NB4 (cell line): ENCODE measurements at regions not wholly inside any gene's neighbourhood (a gene's known extent, or its start where the extent isn't known, plus 50 kb on each side); places are given as distances from the start of the nearest gene placed in this dataset.

Experiments
- DNase-seq: peaks from one replicate; pipeline ENCODE4 v3.0.0; 2010; ENCODE audit warnings: low read depth
- H3K4me3 ChIP-seq: one replicate; pipeline ENCODE4 v1.5.1; 2011; ENCODE audit warnings: mild to moderate bottlenecking, low read depth, low read length, moderate library complexity
- MYC ChIP-seq: IDR thresholded peaks from 2 replicates; pipeline ENCODE4 v1.6.1; 2011; ENCODE audit warnings: low read depth, low read length
- POLR2A ChIP-seq: IDR thresholded peaks from 2 replicates; pipeline ENCODE4 v1.6.1; 2011; ENCODE audit warnings: mild to moderate bottlenecking; ENCODE audit not compliant: insufficient read length; ENCODE audit errors: extremely low read depth
- TF ChIP-seq, protein P1 (sequence below): IDR thresholded peaks from one replicate; pipeline ENCODE4 v1.5.1; 2012; ENCODE audit warnings: low read depth, low read length
- TF ChIP-seq, protein P2 (sequence below): IDR thresholded peaks from 2 replicates; pipeline ENCODE4 v1.6.1; 2011; ENCODE audit warnings: low read depth, low read length

DNA sequence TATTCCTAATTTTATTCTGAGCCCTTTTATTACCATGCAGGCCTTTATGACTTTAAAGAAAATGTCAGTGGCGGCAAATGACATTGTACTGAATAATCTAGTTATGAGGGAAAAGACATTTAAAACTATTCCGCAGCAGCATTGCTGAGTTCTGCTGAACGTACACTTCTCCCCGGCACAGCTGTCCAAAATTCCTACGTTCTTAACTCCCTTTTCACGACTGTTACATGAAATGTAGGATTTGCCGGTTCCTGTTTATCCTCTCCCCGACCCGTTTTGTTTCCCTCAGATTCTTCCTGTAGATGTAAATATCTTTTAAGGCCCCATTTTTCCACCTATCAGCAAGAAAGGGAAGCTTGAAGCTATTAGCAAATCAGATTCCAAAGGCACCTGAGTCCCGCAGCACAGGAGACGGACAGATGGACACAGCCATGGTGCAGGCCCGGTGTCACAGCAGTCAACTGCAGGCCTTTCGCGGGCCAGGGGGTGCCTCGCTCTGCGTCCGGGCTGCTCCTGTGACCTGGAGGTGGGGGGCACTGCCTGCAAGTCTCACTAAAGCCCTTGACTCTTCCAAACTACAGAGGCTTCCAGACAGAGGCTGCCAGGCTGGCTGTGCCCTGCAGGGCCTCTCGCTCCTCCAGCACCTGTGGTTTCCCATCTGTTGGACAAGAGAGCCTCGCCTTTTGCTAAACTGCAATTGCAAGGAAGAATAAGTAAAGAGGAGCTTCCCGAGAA lies 485.0 kb upstream of the MGMT start:
- no peak for DNase-seq
- TF ChIP-seq POLR2A (no peak), MYC (no peak)
- H3K4me3 ChIP-seq: no peak overlapping the region

DNA sequence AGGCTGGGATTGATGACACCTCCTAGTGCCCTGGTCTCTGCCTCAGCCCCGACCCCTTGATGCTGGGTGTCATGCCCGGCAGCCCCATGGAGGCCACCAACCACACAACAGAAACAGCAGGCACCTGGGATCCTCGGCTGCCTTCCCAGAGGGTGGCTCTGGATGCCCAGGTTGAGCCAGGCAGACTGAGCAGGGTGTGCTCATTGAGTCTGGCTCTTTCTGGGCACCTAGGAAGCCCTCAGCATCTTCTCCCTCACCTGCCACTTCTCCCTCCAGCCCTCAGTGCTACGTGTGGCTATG lies 484.5 kb upstream of the MGMT start:
- no peak overlapping the region for H3K4me3 ChIP-seq
- DNase-seq: no peak
- TF ChIP-seq, protein P1, sequence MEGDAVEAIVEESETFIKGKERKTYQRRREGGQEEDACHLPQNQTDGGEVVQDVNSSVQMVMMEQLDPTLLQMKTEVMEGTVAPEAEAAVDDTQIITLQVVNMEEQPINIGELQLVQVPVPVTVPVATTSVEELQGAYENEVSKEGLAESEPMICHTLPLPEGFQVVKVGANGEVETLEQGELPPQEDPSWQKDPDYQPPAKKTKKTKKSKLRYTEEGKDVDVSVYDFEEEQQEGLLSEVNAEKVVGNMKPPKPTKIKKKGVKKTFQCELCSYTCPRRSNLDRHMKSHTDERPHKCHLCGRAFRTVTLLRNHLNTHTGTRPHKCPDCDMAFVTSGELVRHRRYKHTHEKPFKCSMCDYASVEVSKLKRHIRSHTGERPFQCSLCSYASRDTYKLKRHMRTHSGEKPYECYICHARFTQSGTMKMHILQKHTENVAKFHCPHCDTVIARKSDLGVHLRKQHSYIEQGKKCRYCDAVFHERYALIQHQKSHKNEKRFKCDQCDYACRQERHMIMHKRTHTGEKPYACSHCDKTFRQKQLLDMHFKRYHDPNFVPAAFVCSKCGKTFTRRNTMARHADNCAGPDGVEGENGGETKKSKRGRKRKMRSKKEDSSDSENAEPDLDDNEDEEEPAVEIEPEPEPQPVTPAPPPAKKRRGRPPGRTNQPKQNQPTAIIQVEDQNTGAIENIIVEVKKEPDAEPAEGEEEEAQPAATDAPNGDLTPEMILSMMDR: no peak
- TF ChIP-seq, protein P2, sequence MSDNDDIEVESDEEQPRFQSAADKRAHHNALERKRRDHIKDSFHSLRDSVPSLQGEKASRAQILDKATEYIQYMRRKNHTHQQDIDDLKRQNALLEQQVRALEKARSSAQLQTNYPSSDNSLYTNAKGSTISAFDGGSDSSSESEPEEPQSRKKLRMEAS: no peak

DNA sequence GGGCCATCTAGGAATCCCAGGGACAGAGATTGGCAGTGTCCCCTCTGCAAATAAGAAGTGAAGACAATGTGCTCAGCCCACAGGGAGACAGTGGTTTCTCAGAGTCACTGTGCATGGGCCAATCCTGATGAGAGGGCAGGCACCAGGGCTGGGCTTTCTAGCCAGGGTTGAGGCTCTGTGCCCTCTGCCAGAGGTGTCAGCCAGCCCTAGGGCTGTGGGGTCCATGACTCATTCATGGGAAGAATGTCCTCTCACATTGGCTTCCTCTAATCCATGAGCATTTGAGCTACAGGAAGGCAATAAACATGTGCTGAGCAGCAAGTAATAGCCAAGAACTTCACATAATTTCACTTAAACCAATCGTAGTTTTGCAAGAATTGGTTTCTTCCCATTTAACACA lies 482.0 kb upstream of the MGMT start:
- H3K4me3 ChIP-seq: no peak overlapping the region
- TF ChIP-seq POLR2A: no peak
- TF ChIP-seq, protein P1: no peak
- no peak for TF ChIP-seq MYC
- TF ChIP-seq, protein P2: no peak
- no peak for DNase-seq

DNA sequence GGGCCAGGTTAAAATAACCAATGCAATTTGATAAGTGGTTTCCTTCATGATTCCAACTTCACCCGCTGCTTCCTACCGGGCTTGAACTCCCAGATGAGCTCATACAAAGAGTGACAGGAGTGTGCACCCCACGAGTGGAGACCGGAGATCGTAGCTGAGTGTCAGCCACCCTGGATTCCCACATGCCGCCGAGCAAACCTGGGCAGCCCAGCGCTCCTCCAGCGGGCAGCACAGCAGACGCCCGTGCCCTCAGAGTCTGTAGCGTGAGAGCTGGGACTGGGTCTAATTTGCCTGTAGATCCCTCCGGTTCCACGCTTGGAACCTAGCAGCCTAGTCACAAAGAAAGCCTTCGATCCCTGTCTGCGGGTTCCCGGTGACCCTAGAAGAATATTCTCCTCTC lies 476.1 kb upstream of the MGMT start:
- no peak overlapping the region for H3K4me3 ChIP-seq
- no peak for DNase-seq
- TF ChIP-seq, protein P1: no peak
- TF ChIP-seq, protein P2: no peak
- no peak for TF ChIP-seq MYC

DNA sequence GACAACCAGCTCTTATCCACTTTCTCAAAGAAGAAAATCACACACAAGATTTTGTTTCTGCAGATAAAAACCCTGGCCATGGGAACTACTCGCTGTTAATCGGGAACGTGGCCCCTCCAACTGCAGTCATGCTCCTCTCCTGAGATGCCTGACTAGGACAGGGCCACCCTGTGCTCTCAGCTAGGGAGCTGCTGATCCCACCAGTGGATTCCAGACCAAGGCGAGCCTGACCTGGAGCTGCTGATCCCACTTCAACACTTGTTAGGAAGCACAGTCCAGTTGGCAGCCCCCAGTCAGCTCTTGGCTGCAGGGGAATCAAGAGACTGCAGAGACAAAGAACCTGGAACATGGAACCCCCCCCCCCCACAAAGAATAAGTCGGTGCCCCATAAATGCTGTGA lies 474.3 kb upstream of the MGMT start:
- DNase-seq: no peak
- no peak overlapping the region for H3K4me3 ChIP-seq
- TF ChIP-seq, protein P2: no peak
- no peak for TF ChIP-seq POLR2A
- TF ChIP-seq MYC: no peak
- TF ChIP-seq, protein P1: no peak

DNA sequence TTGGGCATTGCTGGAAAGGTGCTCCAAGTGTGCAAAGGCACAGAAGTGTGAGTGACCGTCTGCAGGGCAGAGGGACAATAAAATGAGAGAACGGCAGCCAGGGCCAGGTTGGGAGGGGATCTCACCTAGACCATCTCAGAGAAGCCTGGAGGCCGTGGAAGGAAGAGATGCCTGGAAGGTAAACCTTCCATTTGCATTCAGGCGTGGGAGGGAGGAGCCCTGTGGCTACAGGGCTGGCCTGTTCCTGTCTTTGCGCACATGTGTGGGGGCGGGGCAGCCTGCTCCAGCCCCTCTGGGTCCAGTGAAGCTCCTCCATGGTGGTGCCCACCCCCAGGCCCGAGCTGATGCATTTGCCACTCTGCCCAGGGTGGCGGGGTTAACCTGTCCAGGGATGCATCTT lies 473.6 kb upstream of the MGMT start:
- DNase-seq: no peak
- H3K4me3 ChIP-seq: no peak overlapping the region
- TF ChIP-seq MYC (no peak), POLR2A (no peak)
- TF ChIP-seq, protein P2: no peak
- TF ChIP-seq, protein P1: no peak
